Psoas muscle (tissue), 7 donors: ENCODE measurements at regions not wholly inside any gene's neighbourhood (a gene's known extent, or its start where the extent isn't known, plus 50 kb on each side); places are given as distances from the start of the nearest gene placed in this dataset.

Experiments used
- ATAC-seq, 4 donors: fragments of 200-7000 bp; cut with Tn5 transposase; one replicate each; pipeline ENCODE4 v1.9.1; 2020; ENCODE audit warnings: moderate library complexity in 3 of 4, mild to moderate bottlenecking in 2 of 4
- DNase-seq, 2 donors: peaks; one replicate each; pipeline ENCODE4 v3.0.0-alpha.2; 2020
- H3K27ac ChIP-seq: fragments of 200-600 bp; one replicate; pipeline ENCODE4 v1.8.0; 2022
- H3K27me3 ChIP-seq, 3 donors: fragments of 200-600 bp in 1 of 3; one replicate each; pipeline versions ENCODE4 v1.6.1 to v1.8.0; 2013 to 2022; ENCODE audit warnings: low read length in 2 of 3, mild to moderate bottlenecking in 2 of 3, moderate library complexity in 1 of 3; ENCODE audit not compliant: insufficient read depth in 3 of 3
- H3K36me3 ChIP-seq, 2 donors: fragments of 200-600 bp in 1 of 2; one replicate each; pipeline versions ENCODE4 v1.6.1 to v1.8.0; 2013 to 2022; ENCODE audit warnings: low read depth in 1 of 2, mild to moderate bottlenecking in 1 of 2, moderate library complexity in 1 of 2; ENCODE audit not compliant: insufficient read depth in 1 of 2
- H3K4me1 ChIP-seq: fragments of 200-600 bp; one replicate; pipeline ENCODE4 v1.8.0; 2022
- H3K4me3 ChIP-seq: fragments of 200-600 bp; one replicate; pipeline ENCODE4 v1.8.0; 2022; ENCODE audit warnings: mild to moderate bottlenecking
- H3K9me3 ChIP-seq: fragments of 200-600 bp; one replicate; pipeline ENCODE4 v1.8.0; 2022
- WGBS, 3 donors: extraction: QIAGEN DNeasy Blood & Tissue Kit; methylation state at CpG; one replicate each; pipeline versions ENCODE4 v1.1.6 to v1.1.7; 2013; 5-methylcytosine and 5-hydroxymethylcytosine counted together
- intact Hi-C, 2 donors: fragments of 100-400 bp; cut with DNase I; formaldehyde crosslinking; loops; one replicate each; pipeline versions ENCODE4 v1.11.0 to v1.14.2; 2022
- TF ChIP-seq, protein P1 (sequence below): fragments of 200-600 bp; IDR thresholded peaks from one replicate; pipeline ENCODE4 v1.8.0; 2022; ENCODE audit warnings: antibody characterized with exemption
- donor health status: healthy with polysubstance abuse.
- donor health status: DM: no; HTN: no; CAD: no; lungs with moderate emphysema.
- donor health status: Bipolar disorder and iron deficiency.
- donor health status: healthy.
- donor health status: DM: yes; HTN: yes; CAD: no.
- donor health status: DM: no; HTN: no; CAD: no.
- donor health status: DM: yes; HTN: yes; CAD: no.

DNA sequence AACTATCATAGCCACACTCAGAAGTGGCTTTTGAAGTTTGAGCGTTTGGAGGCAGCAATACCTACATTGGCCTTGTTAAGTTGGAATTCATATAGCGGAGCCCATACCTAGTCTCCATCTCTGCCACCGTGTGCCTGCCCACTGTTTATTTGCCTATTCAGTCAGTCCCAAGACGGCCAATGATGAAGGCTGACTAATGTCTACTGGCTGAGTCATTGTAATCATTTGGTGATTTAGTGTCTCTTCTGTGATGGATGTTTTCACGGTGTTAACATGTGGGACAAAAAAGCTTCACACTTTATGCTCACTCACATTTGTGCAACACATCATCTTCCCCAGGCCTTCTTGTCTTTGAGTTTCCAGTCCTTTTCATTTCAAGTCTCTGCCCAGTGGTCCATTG lies 92.6 kb upstream of the PBX1 start:
- no peaks in the 10 kb centered on the region for H3K36me3 ChIP-seq

DNA sequence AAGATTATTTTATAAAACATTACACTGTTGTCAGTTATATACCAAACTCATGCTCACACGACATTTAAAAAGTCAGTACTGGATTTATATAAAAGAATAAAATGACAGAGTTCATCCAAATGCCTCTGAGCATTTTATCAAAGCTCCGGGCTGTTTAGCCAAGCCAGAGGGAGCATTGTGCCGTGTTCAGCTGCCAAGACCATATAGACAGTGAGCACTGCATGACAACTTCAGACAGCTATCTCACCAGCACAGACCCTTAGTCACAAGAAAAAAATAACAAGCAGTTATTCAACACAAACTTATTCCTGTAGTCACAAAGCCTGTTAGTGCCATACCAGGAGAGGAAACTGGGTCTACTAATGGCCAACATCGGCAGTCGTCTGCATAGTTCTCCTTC lies 88.0 kb upstream of the PBX1 start:
- Histone ChIP-seq H3K4me3 (no peak overlapping the region), H3K27ac (no peak overlapping the region), H3K27me3 (no peaks in the 10 kb centered on the region), H3K9me3 (no peaks in the 10 kb centered on the region), H3K4me1 (no peaks in the 10 kb centered on the region), H3K36me3 (no peaks in the 10 kb centered on the region)
- no peak for DNase-seq
- intact Hi-C loops, result no loop called here
- WGBS, 3 donors, result 68 to 74% (median 69%) methylated on average over 5 of the region's 5 CpGs
- TF ChIP-seq, protein P1, sequence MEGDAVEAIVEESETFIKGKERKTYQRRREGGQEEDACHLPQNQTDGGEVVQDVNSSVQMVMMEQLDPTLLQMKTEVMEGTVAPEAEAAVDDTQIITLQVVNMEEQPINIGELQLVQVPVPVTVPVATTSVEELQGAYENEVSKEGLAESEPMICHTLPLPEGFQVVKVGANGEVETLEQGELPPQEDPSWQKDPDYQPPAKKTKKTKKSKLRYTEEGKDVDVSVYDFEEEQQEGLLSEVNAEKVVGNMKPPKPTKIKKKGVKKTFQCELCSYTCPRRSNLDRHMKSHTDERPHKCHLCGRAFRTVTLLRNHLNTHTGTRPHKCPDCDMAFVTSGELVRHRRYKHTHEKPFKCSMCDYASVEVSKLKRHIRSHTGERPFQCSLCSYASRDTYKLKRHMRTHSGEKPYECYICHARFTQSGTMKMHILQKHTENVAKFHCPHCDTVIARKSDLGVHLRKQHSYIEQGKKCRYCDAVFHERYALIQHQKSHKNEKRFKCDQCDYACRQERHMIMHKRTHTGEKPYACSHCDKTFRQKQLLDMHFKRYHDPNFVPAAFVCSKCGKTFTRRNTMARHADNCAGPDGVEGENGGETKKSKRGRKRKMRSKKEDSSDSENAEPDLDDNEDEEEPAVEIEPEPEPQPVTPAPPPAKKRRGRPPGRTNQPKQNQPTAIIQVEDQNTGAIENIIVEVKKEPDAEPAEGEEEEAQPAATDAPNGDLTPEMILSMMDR, result no peak
- ATAC-seq, result no peak

More for the DNA sequence above, 92.6 kb upstream of the PBX1 start:
- Histone ChIP-seq H3K27ac (no peak overlapping the region), H3K27me3 (no peaks in the 10 kb centered on the region), H3K4me1 (no peaks in the 10 kb centered on the region), H3K9me3 (no peaks in the 10 kb centered on the region), H3K4me3 (no peak overlapping the region)
- intact Hi-C loops, result no loop called here
- no peak for DNase-seq
- WGBS, 3 donors, result 75 to 82% (median 77%) methylated on average over 5 of the region's 5 CpGs
- peak in 1 of 4 donors; percentile 42 for ATAC-seq
- TF ChIP-seq, protein P1, result no peak

DNA sequence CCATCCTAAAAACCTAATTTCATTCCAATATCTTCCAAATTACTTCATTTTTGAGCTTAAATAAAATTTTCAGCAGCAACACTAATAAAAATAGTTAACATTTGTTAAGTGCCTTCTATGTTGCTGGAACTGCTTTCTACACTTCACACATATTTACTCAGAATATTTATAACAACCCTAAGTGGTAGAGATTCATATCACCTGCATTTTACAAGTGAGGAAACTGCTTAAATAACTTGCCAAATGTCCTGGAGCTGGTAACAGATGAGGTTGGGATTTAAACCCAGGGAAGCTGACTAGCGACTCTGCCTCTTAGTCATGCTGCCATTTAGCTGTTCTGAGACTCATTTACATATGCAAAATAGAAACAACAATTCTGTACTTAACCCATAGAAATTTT lies 86.1 kb upstream of the PBX1 start:
- Histone ChIP-seq H3K27ac (no peak overlapping the region), H3K4me3 (no peak overlapping the region), H3K27me3 (no peaks in the 10 kb centered on the region), H3K9me3 (no peaks in the 10 kb centered on the region), H3K36me3 (no peaks in the 10 kb centered on the region), H3K4me1 (no peaks in the 10 kb centered on the region)
- intact Hi-C loops, result no loop called here
- ATAC-seq (no peak), DNase-seq (no peak)
- WGBS, 3 donors, result 71 to 84% (median 74%) methylated on average over 1 of the region's 1 CpG
- TF ChIP-seq, protein P1, result no peak

DNA sequence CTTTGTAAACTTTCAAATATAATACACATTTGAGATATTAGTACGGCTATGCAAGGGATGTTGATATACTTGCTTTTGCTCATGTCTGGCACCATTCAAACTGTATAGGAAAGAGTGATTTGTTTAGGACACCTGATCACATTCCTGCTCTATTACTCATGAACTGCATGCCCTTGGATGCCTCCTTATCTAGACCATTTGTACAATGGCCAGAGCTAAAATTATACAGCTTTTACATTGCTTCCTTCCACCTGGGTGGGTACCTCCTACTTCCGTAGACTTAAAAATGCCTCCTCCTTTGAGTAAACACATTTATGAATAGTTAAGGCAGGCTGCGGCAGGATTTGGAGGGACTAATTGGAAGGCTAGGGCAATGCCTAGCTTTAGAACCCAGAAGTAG lies 85.4 kb upstream of the PBX1 start:
- Histone ChIP-seq H3K9me3 (no peaks in the 10 kb centered on the region), H3K4me3 (no peak overlapping the region), H3K4me1 (no peaks in the 10 kb centered on the region), H3K27ac (no peak overlapping the region), H3K27me3 (no peaks in the 10 kb centered on the region), H3K36me3 (no peaks in the 10 kb centered on the region)
- TF ChIP-seq, protein P1, result no peak
- ATAC-seq, result peak in 1 of 4 donors; percentile 34
- DNase-seq, result no peak
- WGBS, 3 donors, result 47 to 57% (median 53%) methylated on average over 3 of the region's 3 CpGs
- intact Hi-C loops, result no loop called here

DNA sequence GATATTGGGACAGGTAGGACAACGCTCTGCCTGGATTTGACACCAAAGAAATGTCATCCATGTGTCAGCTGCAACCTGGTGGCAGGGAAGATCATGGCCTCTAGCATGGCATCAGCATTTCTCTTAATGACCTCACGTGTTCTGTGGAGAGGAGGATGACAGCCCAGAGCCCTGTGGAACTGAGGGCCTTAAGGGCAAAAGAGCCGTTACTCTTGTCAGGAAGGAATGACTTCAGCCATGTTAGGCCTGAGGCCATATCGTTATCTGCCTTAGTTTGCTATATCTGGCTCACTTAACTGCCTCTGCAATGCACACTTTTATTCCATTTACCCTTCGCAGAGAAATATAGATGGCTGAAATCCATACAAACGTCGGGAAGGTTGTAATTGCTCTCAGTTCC lies 83.2 kb upstream of the PBX1 start:
- no peaks in the 10 kb centered on the region for H3K36me3 ChIP-seq
- 88 to 93% (median 91%) methylated on average over 7 of the region's 7 CpGs for WGBS, 3 donors

More for the DNA sequence above, 83.2 kb upstream of the PBX1 start:
- no peaks in the 10 kb centered on the region for H3K27me3 ChIP-seq
- TF ChIP-seq, protein P1, result no peak
- no peak overlapping the region for H3K27ac ChIP-seq
- DNase-seq (no peak), ATAC-seq (no peak)
- intact Hi-C loops, result no loop called here
- no peaks in the 10 kb centered on the region for H3K9me3 ChIP-seq
- no peak overlapping the region for H3K4me3 ChIP-seq
- no peaks in the 10 kb centered on the region for H3K4me1 ChIP-seq
